ENCODE measurements at regions not wholly inside any gene's neighbourhood (a gene's known extent, or its start where the extent isn't known, plus 50 kb on each side); places are given as distances from the start of the nearest gene placed in this dataset.

DNA sequence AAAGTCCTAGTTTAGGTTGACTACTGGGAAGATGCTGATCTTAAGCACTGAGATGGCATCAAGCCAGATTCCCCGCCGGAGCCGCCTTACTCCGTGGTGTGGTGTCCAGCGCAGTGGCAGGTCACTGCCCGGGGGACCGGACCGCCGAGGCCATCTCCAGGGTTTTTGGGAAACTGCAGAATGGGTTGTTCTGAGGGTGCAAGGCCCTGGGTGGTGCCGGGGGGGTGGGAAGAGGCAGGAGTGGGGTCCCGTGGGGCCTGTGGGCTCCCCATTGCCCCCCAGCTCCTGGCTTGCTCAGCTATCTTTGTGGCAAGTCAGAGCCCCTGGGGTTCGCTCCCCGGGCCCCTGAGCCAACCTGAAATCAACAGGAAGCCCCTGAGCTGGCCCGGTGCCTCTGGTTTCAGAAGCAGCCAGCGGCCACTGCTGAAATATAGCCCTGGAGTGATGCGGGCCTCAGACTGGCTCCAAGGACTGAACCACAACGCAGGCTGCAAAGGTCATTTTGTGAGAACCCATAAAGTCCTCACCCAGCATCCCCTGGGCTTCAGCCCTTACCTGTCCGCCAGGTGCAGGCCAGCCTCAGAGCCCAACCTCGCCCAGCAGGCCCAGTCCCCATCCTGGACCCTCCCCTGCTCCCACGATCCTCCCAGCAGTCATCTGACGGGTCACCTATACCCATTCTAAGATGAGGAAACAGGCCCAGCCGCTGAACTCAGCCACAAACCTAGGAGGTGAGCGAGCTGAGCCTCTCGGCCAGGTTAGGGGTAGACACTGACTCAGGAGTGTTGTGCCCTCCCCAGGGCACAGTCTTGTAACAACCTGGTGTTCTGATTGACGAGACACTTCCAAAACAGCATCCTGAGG is 102.7 kb downstream of the PDGFA start:
- intact Hi-C loops (cut with DNase I; ENCODE audit: low total_unique reads) = no loop called here
- H3K36me3 ChIP-seq = no peaks in the 10 kb centered on the region
- no peak overlapping the region for H3K27ac ChIP-seq
- TF ChIP-seq CTCF (IDR thresholded peaks at IDR 0.05 in 8 of 11, conservative IDR thresholded peaks at IDR 0.05 in 3 of 11) (no peak), POLR2A (IDR thresholded peaks at IDR 0.05) (no peak), POLR2AphosphoS5 (IDR thresholded peaks at IDR 0.05) (no peak)
- H3K9me3 ChIP-seq = peaks cover 4 to 24% (median 22%) of the 10 kb centered on the region in 8 donors
- H3K27me3 ChIP-seq (replicated peaks in 1 of 7) = no peaks in the 10 kb centered on the region
- peak; percentile 67 for DNase-seq
- H3K4me1 ChIP-seq = no peaks in the 10 kb centered on the region
- H3K4me3 ChIP-seq = no peak overlapping the region
- 89 to 96% (median 90%) methylated on average over 22 to 25 of the region's 25 CpGs for WGBS, 5 donors

DNA sequence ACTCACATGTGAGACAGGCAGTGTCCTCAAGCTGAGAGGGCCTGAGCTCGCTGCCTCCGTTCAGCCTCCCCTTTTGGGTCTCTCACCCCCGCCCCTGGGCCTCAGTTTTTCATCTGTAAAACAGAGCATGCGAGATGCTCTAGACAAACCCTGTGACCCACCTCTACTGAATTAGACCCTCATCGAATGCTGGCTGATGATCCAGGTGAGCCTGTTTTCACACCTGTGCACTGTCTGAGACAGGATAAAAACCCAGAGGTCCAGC is 102.1 kb downstream of the PDGFA start:
- no peak overlapping the region for H3K27ac ChIP-seq
- H3K27me3 ChIP-seq (replicated peaks in 1 of 7) = peaks cover 0 to 3% (median 0%) of the 10 kb centered on the region in 7 donors
- no peaks in the 10 kb centered on the region for H3K36me3 ChIP-seq
- H3K9me3 ChIP-seq = peaks cover 4 to 24% (median 22%) of the 10 kb centered on the region in 8 donors
- H3K4me1 ChIP-seq = no peaks in the 10 kb centered on the region
- TF ChIP-seq POLR2AphosphoS5 (IDR thresholded peaks at IDR 0.05) (no peak), CTCF (IDR thresholded peaks at IDR 0.05 in 8 of 11, conservative IDR thresholded peaks at IDR 0.05 in 3 of 11) (no peak), POLR2A (IDR thresholded peaks at IDR 0.05) (no peak)
- intact Hi-C loops (cut with DNase I; ENCODE audit: low total_unique reads) = no loop called here
- no peak overlapping the region for H3K4me3 ChIP-seq
- DNase-seq = no peak
- WGBS, 5 donors = 92 to 99% (median 95%) methylated on average over 5 of the region's 5 CpGs

- Histone ChIP-seq H3K27ac (no peak overlapping the region), H3K4me1 (no peaks in the 10 kb centered on the region), H3K27me3 (replicated peaks in 1 of 7) (peaks cover 0 to 3% (median 0%) of the 10 kb centered on the region in 7 donors), H3K36me3 (no peaks in the 10 kb centered on the region), H3K9me3 (peaks cover 4 to 24% (median 22%) of the 10 kb centered on the region in 8 donors), H3K4me3 (no peak overlapping the region)
- no peak for TF ChIP-seq POLR2AphosphoS5 (IDR thresholded peaks at IDR 0.05)
- TF ChIP-seq POLR2A (IDR thresholded peaks at IDR 0.05) = no peak
- TF ChIP-seq CTCF (IDR thresholded peaks at IDR 0.05 in 8 of 11, conservative IDR thresholded peaks at IDR 0.05 in 3 of 11) = no peak
- 89 to 92% (median 91%) methylated on average over 7 of the region's 7 CpGs for WGBS, 5 donors
- intact Hi-C loops (cut with DNase I; ENCODE audit: low total_unique reads) = no loop called here
- peak; percentile 24 for DNase-seq
Observed at GRCh38 chr7:417973-418601, 101.6 kb downstream of the PDGFA start.

DNA sequence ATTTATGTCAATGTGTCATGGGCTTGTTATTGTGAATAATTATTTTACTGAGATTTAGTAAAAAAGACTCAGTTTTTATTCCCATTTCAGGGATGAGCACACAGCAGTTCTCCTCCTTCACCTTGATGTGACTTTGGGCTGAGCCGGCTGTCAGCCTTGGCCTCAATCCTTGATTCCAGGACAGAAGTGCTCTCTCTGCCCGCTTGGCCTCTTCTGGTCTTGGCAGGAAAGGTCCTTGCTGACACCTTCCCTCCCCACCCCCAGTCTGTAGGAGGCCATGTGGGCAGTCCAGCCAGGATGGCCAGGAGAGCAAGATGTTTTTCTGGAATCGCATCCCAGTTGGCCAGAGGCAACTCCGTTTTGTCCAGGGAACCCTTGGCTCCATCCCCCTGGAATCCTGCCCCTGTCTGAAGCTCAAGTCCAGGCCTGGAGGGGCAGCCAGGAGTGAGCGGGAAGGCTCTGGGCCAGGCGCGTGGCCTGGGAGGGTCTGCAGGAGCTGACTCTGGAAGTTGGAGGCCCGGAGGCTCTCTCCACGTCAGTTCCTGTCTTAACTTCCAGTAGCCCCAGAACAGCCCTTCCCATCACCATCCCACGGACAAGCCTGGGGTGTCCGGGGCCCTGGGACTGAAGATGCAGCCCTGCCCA is 100.9 kb downstream of the PDGFA start:
- intact Hi-C loops (cut with DNase I; ENCODE audit: low total_unique reads) = no loop called here
- Histone ChIP-seq H3K27ac (no peak overlapping the region), H3K36me3 (no peaks in the 10 kb centered on the region), H3K4me1 (no peaks in the 10 kb centered on the region), H3K4me3 (no peak overlapping the region), H3K27me3 (replicated peaks in 1 of 7) (peaks cover 0 to 3% (median 0%) of the 10 kb centered on the region in 7 donors), H3K9me3 (peaks cover 4 to 24% (median 22%) of the 10 kb centered on the region in 8 donors)
- WGBS, 5 donors = 84 to 90% (median 88%) methylated on average over 10 to 11 of the region's 11 CpGs
- TF ChIP-seq POLR2A (IDR thresholded peaks at IDR 0.05) (no peak), CTCF (IDR thresholded peaks at IDR 0.05 in 8 of 11, conservative IDR thresholded peaks at IDR 0.05 in 3 of 11) (no peak), POLR2AphosphoS5 (IDR thresholded peaks at IDR 0.05) (no peak)
- DNase-seq = peak; percentile 48
